OCI-LY7 (cell line): ENCODE measurements at regions not wholly inside any gene's neighbourhood (a gene's known extent, or its start where the extent isn't known, plus 50 kb on each side); places are given as distances from the start of the nearest gene placed in this dataset.

Source experiments
- EZH2phosphoT487 ChIP-seq: fragments of 200-600 bp; sonication (generic); IDR thresholded peaks from 2 replicates; pipeline ENCODE4 v1.6.1; 2018; ENCODE audit warnings: low read depth, borderline replicate concordance, mild to moderate bottlenecking, mixed run types, antibody characterized with exemption, low read length, moderate library complexity, mixed read lengths
- TF ChIP-seq, protein P1 (sequence below): fragments of 200-600 bp; sonication (generic); conservative IDR thresholded peaks from 2 replicates; pipeline ENCODE4 v1.5.1; 2014; ENCODE audit warnings: mild to moderate bottlenecking, antibody characterized with exemption, low read length, moderate library complexity, mixed read lengths

DNA sequence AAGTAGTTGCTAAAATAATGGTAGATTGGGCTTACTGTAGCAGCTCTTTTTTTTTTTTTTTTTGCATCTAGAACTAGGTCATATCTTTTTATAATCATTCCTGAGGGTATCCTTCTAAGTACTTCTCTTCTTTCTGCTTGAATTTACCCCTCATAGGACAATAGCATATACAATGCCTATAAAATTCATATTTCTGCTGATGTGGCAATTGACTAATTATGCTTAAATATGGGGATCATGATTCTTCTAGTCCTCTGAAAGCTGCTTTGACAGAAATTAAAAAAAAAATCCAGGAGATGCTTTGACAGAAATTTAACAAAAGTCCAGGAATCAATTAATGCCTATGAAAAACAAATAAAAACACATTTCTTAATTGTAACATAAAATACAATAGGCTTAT is 358.4 kb downstream of the CCDC85A start:
- TF ChIP-seq, protein P1, sequence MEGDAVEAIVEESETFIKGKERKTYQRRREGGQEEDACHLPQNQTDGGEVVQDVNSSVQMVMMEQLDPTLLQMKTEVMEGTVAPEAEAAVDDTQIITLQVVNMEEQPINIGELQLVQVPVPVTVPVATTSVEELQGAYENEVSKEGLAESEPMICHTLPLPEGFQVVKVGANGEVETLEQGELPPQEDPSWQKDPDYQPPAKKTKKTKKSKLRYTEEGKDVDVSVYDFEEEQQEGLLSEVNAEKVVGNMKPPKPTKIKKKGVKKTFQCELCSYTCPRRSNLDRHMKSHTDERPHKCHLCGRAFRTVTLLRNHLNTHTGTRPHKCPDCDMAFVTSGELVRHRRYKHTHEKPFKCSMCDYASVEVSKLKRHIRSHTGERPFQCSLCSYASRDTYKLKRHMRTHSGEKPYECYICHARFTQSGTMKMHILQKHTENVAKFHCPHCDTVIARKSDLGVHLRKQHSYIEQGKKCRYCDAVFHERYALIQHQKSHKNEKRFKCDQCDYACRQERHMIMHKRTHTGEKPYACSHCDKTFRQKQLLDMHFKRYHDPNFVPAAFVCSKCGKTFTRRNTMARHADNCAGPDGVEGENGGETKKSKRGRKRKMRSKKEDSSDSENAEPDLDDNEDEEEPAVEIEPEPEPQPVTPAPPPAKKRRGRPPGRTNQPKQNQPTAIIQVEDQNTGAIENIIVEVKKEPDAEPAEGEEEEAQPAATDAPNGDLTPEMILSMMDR = no peak
- no peak for TF ChIP-seq EZH2phosphoT487
